ENCODE measurements at regions not wholly inside any gene's neighbourhood (a gene's known extent, or its start where the extent isn't known, plus 50 kb on each side); places are given as distances from the start of the nearest gene placed in this dataset.
"Not testable (repeated sequence)": the region's sequence is repeated elsewhere in the genome, so short reads cannot be mapped to it uniquely, and the experiment has no call there.

- not testable (repeated sequence) for DNase-seq
Observed at GRCh38 chr3:8440142-8440541, 61.5 kb upstream of the LMCD1 start.

GRCh38 chr3:8441969-8442559 is 59.6 kb upstream of the LMCD1 start:
- DNase-seq = no peak

- no peak for DNase-seq
Observed at GRCh38 chr3:8442993-8443650, 58.5 kb upstream of the LMCD1 start.

GRCh38 chr3:8443829-8444791 is 57.5 kb upstream of the LMCD1 start:
- DNase-seq = no peak

GRCh38 chr3:8444883-8445282 is 56.7 kb upstream of the LMCD1 start:
- no peak for DNase-seq

- no peak for DNase-seq
Observed at GRCh38 chr3:8445861-8446260, 55.8 kb upstream of the LMCD1 start.

- no peak for DNase-seq
Observed at GRCh38 chr3:8446845-8447244, 54.8 kb upstream of the LMCD1 start.

- DNase-seq = no peak
Observed at GRCh38 chr3:8450618-8451017, 51.0 kb upstream of the LMCD1 start.

- DNase-seq = no peak
Observed at GRCh38 chr3:8451696-8452095, 49.9 kb upstream of the LMCD1 start.

Data from stimulated activated CD4-positive, alpha-beta T cell treated with anti-CD3 and anti-CD28 coated beads, Interleukin-12 subunit alpha, Interleukin-12 subunit beta, amount 100 ng/mL, for 4 hours (primary cell).